HUES64 (cell line): ENCODE measurements at regions not wholly inside any gene's neighbourhood (a gene's known extent, or its start where the extent isn't known, plus 50 kb on each side); places are given as distances from the start of the nearest gene placed in this dataset.
A peak's percentile ranks its signal among the peaks of the same experiment; 100 is the strongest.

ENCODE experiments used
- H3K27ac ChIP-seq: 2 replicates; pipeline ENCODE4 v1.7.0; 2013; ENCODE audit warnings: low read depth, low read length, inconsistent platforms
- H3K27me3 ChIP-seq: 2 replicates; pipeline ENCODE4 v1.6.1; 2013; ENCODE audit warnings: mild to moderate bottlenecking, low read length; ENCODE audit not compliant: insufficient read depth
- H3K36me3 ChIP-seq: 2 replicates; pipeline ENCODE4 v1.6.1; 2013; ENCODE audit warnings: mild to moderate bottlenecking, low read length; ENCODE audit not compliant: insufficient read depth
- H3K4me1 ChIP-seq: 2 replicates; pipeline ENCODE4 v1.6.1; 2013; ENCODE audit warnings: mild to moderate bottlenecking, low read length, moderate library complexity; ENCODE audit not compliant: insufficient read depth
- H3K4me3 ChIP-seq: 2 replicates; pipeline ENCODE4 v1.5.1; 2013; ENCODE audit warnings: mild to moderate bottlenecking, low read length, moderate library complexity
- H3K9ac ChIP-seq: 2 replicates; pipeline ENCODE4 v1.6.1; 2013; ENCODE audit warnings: mild to moderate bottlenecking, low read depth, low read length
- H3K9me3 ChIP-seq: 2 replicates; pipeline ENCODE4 v1.6.1; 2013; ENCODE audit warnings: low read depth, low read length; ENCODE audit not compliant: insufficient read depth
- WGBS: fragments of 150-250, 120-280 bp; methylation state at CpG from one replicate; pipeline ENCODE4 v1.1.7; 2013; ENCODE audit warnings: missing lambda C conversion rate; 5-methylcytosine and 5-hydroxymethylcytosine counted together

- Histone ChIP-seq H3K4me3 (no peak overlapping the region), H3K9me3 (no peaks in the 10 kb centered on the region), H3K4me1 (peaks cover 4% of the 10 kb centered on the region; the same call in 1 of the 2 replicates), H3K9ac (no peak overlapping the region), H3K27me3 (no peaks in the 10 kb centered on the region), H3K27ac (peak overlapping the region; percentile 63; the same call in 1 of the 2 replicates), H3K36me3 (no peaks in the 10 kb centered on the region)
- WGBS, result 66% methylated on average over 2 of the region's 2 CpGs
Measured at GRCh38 chr21:35768187-35768586, 292.1 kb downstream of the SETD4 start.

DNA sequence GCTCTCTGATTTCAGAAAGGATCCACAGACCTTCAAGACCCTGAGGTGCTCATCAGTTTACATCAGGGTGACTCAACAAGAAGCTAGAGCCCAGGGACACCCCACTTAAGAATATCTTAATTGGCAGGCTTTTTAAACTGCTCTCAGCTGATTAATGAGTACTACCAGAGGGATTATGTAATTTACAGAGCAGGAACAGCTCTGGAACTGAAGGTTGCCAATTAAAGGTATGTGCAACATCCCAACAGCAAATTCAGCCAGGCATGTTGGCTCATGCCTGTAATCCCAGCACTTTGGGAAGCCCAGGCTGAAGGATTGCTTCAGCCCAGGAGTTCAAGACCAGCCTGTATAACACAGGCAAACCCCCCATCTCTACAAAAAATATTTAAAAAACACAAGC is 295.7 kb downstream of the SETD4 start:
- Histone ChIP-seq H3K4me3 (no peak overlapping the region), H3K27ac (no peak overlapping the region)

DNA sequence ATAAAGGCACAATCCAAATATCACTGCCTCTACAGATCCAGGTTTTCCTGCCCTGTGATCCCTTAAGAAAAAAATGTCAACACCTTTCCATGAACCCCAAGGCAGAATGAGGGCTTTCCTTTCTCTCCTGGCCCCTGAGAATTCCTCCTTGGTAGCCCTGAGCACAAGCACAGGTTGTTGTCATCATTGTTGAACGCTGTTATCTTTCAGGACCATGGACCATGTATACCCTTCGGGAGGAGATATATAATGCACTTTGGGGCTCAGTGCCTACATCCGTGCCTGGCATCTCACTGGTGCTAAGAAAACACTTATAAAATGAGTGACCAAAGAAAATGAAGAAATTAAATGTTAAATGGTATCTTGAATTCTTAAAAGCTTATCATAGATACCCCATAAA is 296.2 kb downstream of the SETD4 start:
- Histone ChIP-seq H3K9ac (no peak overlapping the region), H3K4me3 (no peak overlapping the region), H3K27ac (no peak overlapping the region), H3K27me3 (no peaks in the 10 kb centered on the region), H3K36me3 (no peaks in the 10 kb centered on the region), H3K9me3 (0 out of 2 replicates have a peak, but pooled peaks cover 3% of the 10 kb centered on the region), H3K4me1 (peaks cover 4% of the 10 kb centered on the region; the same call in 1 of the 2 replicates)
- 96% methylated on average over 3 of the region's 3 CpGs for WGBS

More for the DNA sequence above, 295.7 kb downstream of the SETD4 start:
- Histone ChIP-seq H3K27me3 (no peaks in the 10 kb centered on the region), H3K4me1 (peaks cover 4% of the 10 kb centered on the region; the same call in 1 of the 2 replicates), H3K36me3 (no peaks in the 10 kb centered on the region), H3K9ac (no peak overlapping the region), H3K9me3 (0 out of 2 replicates have a peak, but pooled peaks cover 3% of the 10 kb centered on the region)

- no peak overlapping the region for H3K9ac ChIP-seq
- no peaks in the 10 kb centered on the region for H3K27me3 ChIP-seq
- no peaks in the 10 kb centered on the region for H3K4me1 ChIP-seq
- no peaks in the 10 kb centered on the region for H3K36me3 ChIP-seq
- WGBS, result 93% methylated on average over 2 of the region's 2 CpGs
- H3K9me3 ChIP-seq, result no peaks in the 10 kb centered on the region
- H3K27ac ChIP-seq, result no peak overlapping the region
- H3K4me3 ChIP-seq, result no peak overlapping the region
Measured at GRCh38 chr21:35754583-35754982, 305.7 kb downstream of the SETD4 start.

GRCh38 chr21:35753308-35753707 is 307.0 kb downstream of the SETD4 start:
- no peaks in the 10 kb centered on the region for H3K36me3 ChIP-seq
- H3K27ac ChIP-seq, result no peak overlapping the region
- no peaks in the 10 kb centered on the region for H3K27me3 ChIP-seq
- H3K9ac ChIP-seq, result no peak overlapping the region
- WGBS, result 43% methylated on average over 2 of the region's 2 CpGs
- H3K4me1 ChIP-seq, result no peaks in the 10 kb centered on the region
- H3K4me3 ChIP-seq, result no peak overlapping the region
- H3K9me3 ChIP-seq, result no peaks in the 10 kb centered on the region

- H3K36me3 ChIP-seq, result no peaks in the 10 kb centered on the region
- no peaks in the 10 kb centered on the region for H3K9me3 ChIP-seq
- H3K27ac ChIP-seq, result no peak overlapping the region
- no peaks in the 10 kb centered on the region for H3K27me3 ChIP-seq
- H3K4me1 ChIP-seq, result no peaks in the 10 kb centered on the region
- no peak overlapping the region for H3K4me3 ChIP-seq
- H3K9ac ChIP-seq, result no peak overlapping the region
Measured at GRCh38 chr21:35751171-35751570, 309.2 kb downstream of the SETD4 start.

DNA sequence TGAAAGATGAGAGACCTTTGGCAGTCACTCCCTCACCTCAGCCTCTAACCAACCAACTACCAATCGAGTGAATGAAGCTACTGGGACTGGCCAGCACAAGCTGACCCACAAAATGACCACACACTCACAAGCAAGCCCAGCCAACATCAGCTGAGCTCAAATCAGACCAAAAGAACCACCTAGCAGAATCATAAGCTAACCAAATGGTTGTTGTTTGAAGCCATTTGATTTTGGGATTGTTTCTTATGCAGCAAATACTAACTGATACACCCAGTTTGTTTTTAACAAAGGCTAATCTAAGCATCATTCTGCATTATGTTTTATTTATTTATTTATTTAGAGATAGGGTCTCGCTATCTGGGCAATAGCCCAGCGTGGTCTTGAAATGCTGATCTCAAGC is 310.4 kb downstream of the SETD4 start:
- Histone ChIP-seq H3K36me3 (no peaks in the 10 kb centered on the region), H3K4me3 (no peak overlapping the region), H3K27ac (no peak overlapping the region), H3K9me3 (no peaks in the 10 kb centered on the region), H3K4me1 (no peaks in the 10 kb centered on the region), H3K9ac (no peak overlapping the region), H3K27me3 (no peaks in the 10 kb centered on the region)
- 98% methylated on average over 3 of the region's 3 CpGs for WGBS

- Histone ChIP-seq H3K9ac (no peak overlapping the region), H3K36me3 (no peaks in the 10 kb centered on the region), H3K4me1 (no peaks in the 10 kb centered on the region), H3K27ac (no peak overlapping the region), H3K9me3 (no peaks in the 10 kb centered on the region), H3K4me3 (no peak overlapping the region), H3K27me3 (no peaks in the 10 kb centered on the region)
- 90% methylated on average over 3 of the region's 3 CpGs for WGBS
Measured at GRCh38 chr21:35748678-35749314, 311.5 kb downstream of the SETD4 start.

- H3K4me1 ChIP-seq, result no peaks in the 10 kb centered on the region
- H3K27ac ChIP-seq, result no peak overlapping the region
- no peak overlapping the region for H3K9ac ChIP-seq
- 97% methylated on average over 4 of the region's 4 CpGs for WGBS
- no peak overlapping the region for H3K4me3 ChIP-seq
- no peaks in the 10 kb centered on the region for H3K27me3 ChIP-seq
- H3K36me3 ChIP-seq, result no peaks in the 10 kb centered on the region
- peaks cover 13% of the 10 kb centered on the region for H3K9me3 ChIP-seq
Measured at GRCh38 chr21:35743571-35743970, 316.8 kb downstream of the SETD4 start.

DNA sequence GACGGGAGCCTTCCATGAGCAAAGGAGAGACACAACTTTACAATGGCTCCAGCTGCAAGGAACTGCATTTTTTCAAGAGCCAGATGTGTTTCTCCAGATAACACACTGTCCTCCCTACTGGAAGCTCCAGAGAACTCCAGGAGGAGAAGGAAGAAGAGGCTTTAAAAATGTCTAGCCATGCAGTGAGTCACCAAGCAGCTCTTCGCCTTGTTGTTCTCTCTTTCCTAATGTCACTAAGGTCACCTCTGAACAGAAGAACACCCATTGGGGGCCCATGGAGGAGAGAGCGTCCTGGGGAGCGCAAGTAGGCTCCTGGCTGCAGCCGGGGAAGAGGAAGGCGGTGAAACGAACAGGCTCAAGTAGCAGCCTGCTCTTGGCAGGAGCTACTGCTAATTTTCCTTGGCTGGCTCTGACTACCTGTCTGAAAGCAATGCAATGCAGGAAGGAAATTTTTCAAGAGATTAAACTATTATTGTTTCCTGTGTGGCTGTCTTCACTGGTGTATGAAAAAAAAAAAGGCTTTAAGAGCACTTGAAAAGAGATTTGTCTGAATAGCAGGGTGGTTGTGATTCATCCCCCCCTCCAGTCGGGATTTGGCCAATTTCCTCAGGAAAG is 321.9 kb downstream of the SETD4 start:
- Histone ChIP-seq H3K9me3 (peaks cover 13% of the 10 kb centered on the region), H3K27me3 (no peaks in the 10 kb centered on the region), H3K9ac (no peak overlapping the region), H3K4me1 (no peaks in the 10 kb centered on the region), H3K27ac (no peak overlapping the region), H3K36me3 (no peaks in the 10 kb centered on the region), H3K4me3 (no peak overlapping the region)
- WGBS, result 91% methylated on average over 8 of the region's 8 CpGs

- no peak overlapping the region for H3K4me3 ChIP-seq
- no peaks in the 10 kb centered on the region for H3K36me3 ChIP-seq
- 96% methylated on average over 6 of the region's 6 CpGs for WGBS
- no peaks in the 10 kb centered on the region for H3K27me3 ChIP-seq
- H3K4me1 ChIP-seq, result no peaks in the 10 kb centered on the region
- H3K9me3 ChIP-seq, result peaks cover 13% of the 10 kb centered on the region
- H3K27ac ChIP-seq, result no peak overlapping the region
- H3K9ac ChIP-seq, result no peak overlapping the region
Measured at GRCh38 chr21:35737899-35738346, 322.4 kb downstream of the SETD4 start.
